ENCODE measurements at regions not wholly inside any gene's neighbourhood (a gene's known extent, or its start where the extent isn't known, plus 50 kb on each side); places are given as distances from the start of the nearest gene placed in this dataset.
"Not testable (repeated sequence)": the region's sequence is repeated elsewhere in the genome, so short reads cannot be mapped to it uniquely, and the experiment has no call there.

DNA sequence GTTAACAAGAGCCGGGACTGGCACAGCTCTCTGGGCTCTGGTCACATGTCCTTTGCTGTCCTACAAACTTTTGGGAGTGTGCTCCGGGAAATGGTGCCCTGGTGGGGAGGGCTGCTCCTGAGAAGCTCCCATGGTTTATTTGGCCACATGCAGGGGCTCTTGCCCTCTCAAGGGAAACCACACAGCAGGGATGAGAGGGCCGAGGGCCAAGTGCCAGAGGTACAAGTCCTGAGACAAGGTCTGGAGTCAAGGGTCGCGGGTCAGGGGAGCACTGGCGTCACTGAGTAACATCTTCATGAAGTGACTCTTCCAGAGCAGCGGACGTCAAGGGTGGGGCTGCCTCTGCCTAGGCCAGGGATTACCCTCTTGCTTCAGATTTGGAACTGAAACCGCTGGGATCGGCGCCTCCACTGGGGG, 1160.6 kb downstream of the TBC1D22A start:
- DNase-seq (ENCODE audit: low spot score) = no peak

- no peak for DNase-seq (ENCODE audit: low spot score)
Measured at GRCh38 chr22:47921906-47922305, 1159.5 kb downstream of the TBC1D22A start.

DNA sequence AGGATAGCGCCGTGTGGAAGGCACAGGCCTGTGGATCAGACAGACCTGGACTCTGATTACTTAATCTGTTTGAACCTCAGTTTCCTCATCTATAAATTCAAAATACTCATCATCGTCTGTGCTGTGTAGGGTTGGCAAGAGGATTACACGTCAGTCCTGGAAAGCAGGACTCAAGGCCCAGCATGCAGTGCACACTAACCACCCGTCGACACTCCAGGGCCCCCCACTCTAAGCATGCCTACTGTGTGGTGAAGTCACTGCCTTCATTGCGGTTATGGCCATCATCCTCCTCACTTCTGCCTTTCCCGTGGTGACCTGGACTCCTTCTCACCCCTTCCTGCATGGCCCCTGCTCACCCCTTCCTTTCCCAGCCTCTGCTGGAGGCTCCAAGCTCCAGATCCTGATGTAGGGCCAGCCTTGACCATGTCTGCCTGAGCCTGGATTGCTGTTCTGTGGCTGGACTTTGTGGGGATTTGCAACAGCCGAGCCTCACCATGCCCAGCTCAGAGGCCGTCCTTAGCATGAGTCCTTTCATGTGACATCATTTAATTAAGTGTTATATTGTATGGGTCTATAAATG, 1158.0 kb downstream of the TBC1D22A start:
- DNase-seq (ENCODE audit: low spot score) = no peak

DNA sequence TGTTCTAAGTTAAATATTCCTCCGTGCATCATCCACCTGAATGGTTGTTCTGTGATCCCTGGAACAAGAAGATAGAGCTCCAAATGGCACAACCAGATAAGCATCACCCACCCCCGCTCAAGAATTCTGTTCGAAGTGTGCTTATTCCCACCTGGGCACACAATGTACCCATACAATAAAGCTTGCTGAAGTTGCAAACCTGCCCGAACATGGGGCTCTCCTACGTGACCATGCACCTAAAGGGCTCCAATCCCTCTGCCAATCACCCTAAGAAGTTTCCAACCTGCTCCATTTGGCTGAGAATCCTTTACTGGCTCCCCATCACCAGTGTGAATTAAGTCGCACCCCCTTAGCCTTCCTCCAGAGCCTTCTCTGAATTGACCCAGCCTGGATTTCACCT, 1157.4 kb downstream of the TBC1D22A start:
- DNase-seq (ENCODE audit: low spot score) = no peak

DNA sequence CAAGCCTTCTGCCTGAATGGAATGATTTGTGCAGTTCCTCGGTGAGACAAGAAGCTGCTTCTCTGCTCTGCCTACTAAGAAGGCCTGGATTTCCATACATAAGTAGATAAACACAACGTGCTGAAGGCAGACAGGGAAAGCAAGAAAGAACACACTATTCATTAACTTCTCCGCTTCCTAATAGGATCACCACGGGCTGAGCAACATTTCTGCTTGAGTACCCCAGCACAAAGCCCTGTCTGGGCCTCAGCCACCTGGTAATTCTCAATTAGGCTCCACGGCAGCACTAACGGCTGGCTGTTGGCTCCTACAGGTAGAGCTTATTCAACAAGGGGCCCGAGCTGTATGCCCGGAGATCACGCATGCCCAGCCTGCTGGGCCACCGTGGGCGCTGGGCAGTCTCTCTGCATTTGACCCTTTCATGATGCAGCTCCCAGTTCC, 1156.6 kb downstream of the TBC1D22A start:
- DNase-seq (ENCODE audit: low spot score) = no peak

DNA sequence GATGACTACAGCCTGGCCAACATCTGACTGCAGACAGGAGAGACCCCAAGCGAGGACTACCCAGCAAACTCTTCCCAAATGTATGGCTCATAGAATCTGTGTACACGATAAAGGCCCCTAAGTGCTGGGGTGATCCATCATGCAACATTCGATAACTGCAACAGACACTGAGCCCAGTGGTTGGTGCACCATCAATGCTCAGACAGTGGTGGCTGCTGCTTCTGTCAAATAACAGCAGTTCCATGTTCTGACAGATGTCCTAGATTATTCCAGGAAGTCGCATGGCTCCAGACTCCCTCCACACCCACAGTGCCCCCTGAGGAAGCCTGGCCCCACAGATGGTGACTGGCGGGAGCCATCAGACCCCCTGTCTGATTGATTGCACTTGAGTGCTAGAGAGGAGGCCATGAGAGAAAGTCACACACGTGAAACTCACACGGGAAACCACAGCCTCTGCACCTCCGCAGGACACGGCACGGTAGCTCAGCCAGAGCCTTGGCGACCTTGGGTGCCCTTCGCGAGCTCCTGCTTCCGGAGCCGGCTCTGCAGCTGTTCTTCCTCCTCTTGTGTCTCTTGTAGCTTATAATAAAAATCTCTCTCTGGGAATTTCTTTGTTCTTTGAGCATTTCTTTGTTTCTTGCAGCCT, 1155.9 kb downstream of the TBC1D22A start:
- DNase-seq (ENCODE audit: low spot score) = no peak

DNA sequence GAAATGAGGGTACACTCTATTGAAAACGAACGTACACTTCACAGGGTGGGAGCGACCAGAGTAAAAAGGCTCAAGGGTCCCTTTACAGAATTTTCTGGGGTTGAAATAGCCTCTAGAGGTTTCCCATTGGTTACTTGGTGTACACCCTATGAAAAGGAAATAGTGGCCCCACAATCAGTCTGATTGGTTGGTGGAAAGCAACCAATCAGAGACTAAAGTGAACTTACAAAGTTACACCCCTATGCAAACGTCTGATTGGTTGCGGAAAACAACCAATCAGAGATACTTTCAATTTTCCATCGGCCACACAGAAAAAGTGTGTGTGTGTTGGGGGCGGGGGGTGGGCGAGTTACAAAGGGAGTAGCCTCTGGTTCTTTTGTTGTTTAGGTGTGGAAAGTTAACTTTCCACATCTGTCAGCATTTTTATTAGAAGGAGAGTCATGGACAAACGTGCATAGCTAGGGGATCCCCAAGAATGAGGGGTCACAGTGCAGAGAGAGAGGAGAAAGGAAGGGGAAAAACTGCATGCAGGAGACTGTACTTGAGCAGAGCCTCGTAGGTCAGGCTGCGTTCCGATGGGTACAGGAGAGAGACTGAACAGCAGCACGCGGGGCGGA, 1152.1 kb downstream of the TBC1D22A start:
- no peak for DNase-seq (ENCODE audit: low spot score)

DNA sequence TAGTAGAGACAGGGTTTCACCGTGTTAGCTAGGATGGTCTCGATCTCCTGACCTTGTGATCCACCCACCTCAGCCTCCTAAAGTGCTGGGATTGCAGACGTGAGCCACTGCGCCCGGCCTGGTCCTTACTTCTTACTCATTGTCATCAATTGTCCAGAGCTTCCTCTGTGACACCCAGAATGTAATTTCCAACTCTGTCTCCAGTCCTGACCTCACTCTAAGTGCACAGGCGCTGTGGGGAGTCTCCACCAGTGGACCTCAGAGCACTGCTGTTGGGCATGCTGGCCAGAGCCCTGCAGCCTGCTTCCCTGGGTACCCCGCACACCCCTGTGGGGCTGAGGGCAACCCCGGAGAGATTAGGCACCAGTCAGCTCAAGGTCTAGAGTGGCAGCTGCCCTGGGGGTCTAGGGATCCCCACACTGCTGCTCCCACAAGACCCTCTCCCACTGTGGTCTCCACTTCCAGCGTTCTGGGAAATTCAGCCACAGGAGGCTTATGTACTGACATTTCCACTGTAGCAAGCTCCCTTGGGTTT, 1140.3 kb downstream of the TBC1D22A start:
- no peak for DNase-seq (ENCODE audit: low spot score)

GRCh38 chr22:47901911-47902310, 1139.5 kb downstream of the TBC1D22A start:
- no peak for DNase-seq (ENCODE audit: low spot score)

GRCh38 chr22:47899894-47900293, 1137.4 kb downstream of the TBC1D22A start:
- no peak for DNase-seq (ENCODE audit: low spot score)

DNA sequence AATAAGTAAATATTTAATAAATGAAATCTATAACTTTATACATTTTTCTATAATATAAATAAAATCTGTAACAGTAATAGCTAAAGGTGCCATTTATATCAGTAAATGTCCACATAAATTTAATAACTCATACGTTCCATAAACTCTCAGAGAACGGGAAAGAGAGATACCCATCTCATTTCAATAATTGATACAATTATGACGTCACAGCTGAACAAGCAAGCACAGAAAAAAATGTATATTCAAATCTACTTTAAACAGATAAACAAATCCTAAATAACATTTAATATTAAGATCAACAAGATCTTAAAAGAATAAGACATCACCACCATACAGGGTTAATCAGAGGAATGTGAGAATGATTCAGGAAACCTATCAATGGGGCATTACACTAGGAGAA, 1136.5 kb downstream of the TBC1D22A start:
- DNase-seq (ENCODE audit: low spot score) = no peak

DNA sequence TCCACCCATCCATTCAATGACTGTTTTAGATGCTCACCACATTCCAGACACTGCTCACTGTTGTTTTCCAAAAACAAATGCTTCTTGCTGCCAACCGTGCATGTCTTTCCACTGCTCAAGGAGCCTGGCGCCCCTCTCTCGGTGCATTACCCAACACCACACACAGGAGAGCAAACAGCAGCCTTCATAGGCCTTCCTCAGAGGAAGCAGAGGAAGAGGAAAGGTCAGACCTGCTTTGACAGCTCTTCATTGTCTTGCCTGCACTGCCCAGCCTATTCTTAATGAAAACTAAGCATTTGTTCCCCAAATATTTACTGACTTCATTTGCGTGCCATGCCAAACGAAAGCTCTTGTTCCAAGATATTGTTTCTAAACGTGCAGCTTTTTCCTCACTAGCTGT, 1129.2 kb downstream of the TBC1D22A start:
- DNase-seq (ENCODE audit: low spot score) = no peak

DNA sequence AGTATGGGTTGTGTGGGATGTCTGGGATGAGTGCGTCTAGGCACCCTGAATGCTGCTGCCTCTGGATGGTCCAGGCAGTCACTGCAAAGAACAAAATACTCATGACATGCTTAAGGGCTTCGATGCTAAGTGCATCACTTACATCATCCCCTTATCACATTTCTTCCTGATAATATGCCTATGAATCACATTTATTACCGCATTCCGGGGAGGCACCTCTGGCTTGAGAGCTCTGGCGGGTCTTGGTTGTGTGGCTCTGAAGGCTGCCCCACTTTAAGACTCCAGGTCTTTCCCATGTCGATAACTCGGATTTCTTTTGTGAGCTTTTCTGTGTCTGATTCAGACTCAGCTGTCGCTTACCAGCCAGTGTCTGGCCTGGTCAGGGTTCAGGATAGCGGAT, 1126.4 kb downstream of the TBC1D22A start:
- DNase-seq (ENCODE audit: low spot score) = no peak

DNA sequence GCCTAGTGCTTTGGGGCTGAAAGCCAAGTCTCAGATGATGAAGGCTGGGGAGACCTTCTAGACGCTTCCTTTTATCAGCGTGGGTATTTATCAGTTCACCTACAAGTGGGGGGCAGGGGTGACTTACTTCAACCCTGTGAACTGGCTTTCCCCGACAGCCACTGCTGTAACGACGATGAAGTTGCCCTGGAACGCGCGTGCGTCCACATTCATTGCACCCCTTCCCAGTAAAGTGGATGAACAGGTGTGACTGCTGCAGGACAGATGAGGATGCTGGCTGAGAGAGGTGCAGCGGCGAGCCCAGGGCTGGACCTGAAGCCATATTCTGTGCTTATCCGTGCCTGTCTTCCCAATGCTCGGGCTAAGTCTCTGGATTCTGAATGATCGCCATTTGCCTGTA, 1122.3 kb downstream of the TBC1D22A start:
- no peak for DNase-seq (ENCODE audit: low spot score)

DNA sequence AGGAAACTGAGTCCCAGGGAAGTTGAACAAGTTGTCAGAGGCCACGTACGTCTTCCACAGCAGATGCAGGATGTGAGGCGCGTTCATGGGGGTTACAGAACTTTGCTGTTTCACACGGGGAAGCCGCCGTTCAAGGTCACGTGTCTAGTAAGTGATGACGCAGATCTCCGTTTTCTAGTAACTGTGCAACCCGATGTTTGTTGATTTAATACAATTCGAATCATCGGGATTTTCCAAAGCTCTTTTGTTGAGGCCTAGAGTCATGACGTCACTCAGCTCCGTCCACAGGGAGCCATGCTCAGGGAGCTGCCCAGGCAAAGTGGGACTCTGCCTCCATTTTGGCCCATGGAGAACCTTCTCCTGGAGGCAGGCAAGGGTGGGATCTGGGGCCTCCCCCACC, 1121.8 kb downstream of the TBC1D22A start:
- no peak for DNase-seq (ENCODE audit: low spot score)

- DNase-seq (ENCODE audit: low spot score) = no peak
Measured at GRCh38 chr22:47883757-47884156, 1121.3 kb downstream of the TBC1D22A start.

GRCh38 chr22:47879346-47879745, 1116.9 kb downstream of the TBC1D22A start:
- DNase-seq (ENCODE audit: low spot score) = no peak

GRCh38 chr22:47878460-47878859, 1116.0 kb downstream of the TBC1D22A start:
- no peak for DNase-seq (ENCODE audit: low spot score)

GRCh38 chr22:47872761-47873535, 1110.5 kb downstream of the TBC1D22A start:
- no peak for DNase-seq (ENCODE audit: low spot score)

DNA sequence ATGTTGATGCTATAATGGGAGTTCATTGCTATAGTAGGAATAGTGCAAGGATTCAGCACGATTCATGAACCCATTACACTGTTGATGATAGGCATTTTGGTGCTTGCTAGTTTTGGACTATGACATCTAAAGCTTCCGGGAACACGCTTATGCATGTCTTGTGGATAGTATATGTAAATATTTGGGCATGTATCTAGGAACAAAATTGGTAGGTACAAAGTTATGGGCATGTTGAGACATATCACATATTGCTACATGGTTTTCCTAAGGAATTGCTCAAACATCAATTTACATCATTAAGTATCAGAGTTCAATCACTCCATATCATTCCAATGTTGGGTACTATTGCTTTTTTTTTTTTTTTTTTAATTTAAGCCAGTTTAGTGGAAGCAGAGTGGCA, 1103.2 kb downstream of the TBC1D22A start:
- no peak for DNase-seq (ENCODE audit: low spot score)

GRCh38 chr22:47862394-47862793, 1099.9 kb downstream of the TBC1D22A start:
- no peak for DNase-seq (ENCODE audit: low spot score)

- DNase-seq (ENCODE audit: low spot score) = not testable (repeated sequence)
Measured at GRCh38 chr22:47860907-47861306, 1098.5 kb downstream of the TBC1D22A start.
